IMR-90 (cell line): ENCODE measurements at regions not wholly inside any gene's neighbourhood (a gene's known extent, or its start where the extent isn't known, plus 50 kb on each side); places are given as distances from the start of the nearest gene placed in this dataset.

Source experiments
- BHLHE40 ChIP-seq: fragments of 150-350 bp; IDR thresholded peaks from 2 replicates; pipeline ENCODE4 v1.6.1; 2016; ENCODE audit warnings: mild to moderate bottlenecking, low read depth, low read length
- FOS ChIP-seq: fragments of 150-350 bp; IDR thresholded peaks from 2 replicates; pipeline ENCODE4 v1.6.1; 2016; ENCODE audit warnings: low read depth, low read length
- MAFK ChIP-seq: IDR thresholded peaks from 2 replicates; pipeline ENCODE4 v1.6.1; 2012; ENCODE audit warnings: low read depth, low read length, improper control_type of control experiment
- MAZ ChIP-seq: IDR thresholded peaks from 2 replicates; pipeline ENCODE4 v1.6.1; 2012; ENCODE audit warnings: low read depth, mild to moderate bottlenecking, low read length, improper control_type of control experiment, moderate library complexity, borderline replicate concordance
- MXI1 ChIP-seq: IDR thresholded peaks from 2 replicates; pipeline ENCODE4 v1.6.1; 2012; ENCODE audit warnings: low read depth, mild to moderate bottlenecking, low read length, moderate library complexity, borderline replicate concordance
- POLR2A ChIP-seq: IDR thresholded peaks from 2 replicates; pipeline ENCODE4 v1.6.1; 2012; ENCODE audit warnings: mild to moderate bottlenecking, low read depth, low read length
- RAD21 ChIP-seq: IDR thresholded peaks from 2 replicates; pipeline ENCODE4 v1.6.1; 2012; ENCODE audit warnings: low read length, improper control_type of control experiment
- RCOR1 ChIP-seq: IDR thresholded peaks from 2 replicates; pipeline ENCODE4 v1.6.1; 2012; ENCODE audit warnings: mild to moderate bottlenecking, low read length, improper control_type of control experiment; ENCODE audit not compliant: insufficient replicate concordance
- RFX5 ChIP-seq: IDR thresholded peaks from 2 replicates; pipeline ENCODE4 v1.8.0; 2012; ENCODE audit warnings: low read depth, mild to moderate bottlenecking, low read length, moderate library complexity
- SMC3 ChIP-seq: fragments of 150-350 bp; IDR thresholded peaks from 2 replicates; pipeline ENCODE4 v1.6.1; 2016; ENCODE audit warnings: low read depth, mild to moderate bottlenecking, antibody characterized with exemption, low read length, moderate library complexity
- TF ChIP-seq, protein P1 (sequence below): conservative IDR thresholded peaks from 2 replicates; pipeline ENCODE4 v1.5.1; 2012; ENCODE audit warnings: mild to moderate bottlenecking, low read depth, low read length, improper control_type of control experiment
- TF ChIP-seq, protein P2 (sequence below): fragments of 150-350 bp; IDR thresholded peaks from 2 replicates; pipeline ENCODE4 v1.6.1; 2017; ENCODE audit warnings: mild to moderate bottlenecking, antibody characterized with exemption, low read length, low read depth

DNA sequence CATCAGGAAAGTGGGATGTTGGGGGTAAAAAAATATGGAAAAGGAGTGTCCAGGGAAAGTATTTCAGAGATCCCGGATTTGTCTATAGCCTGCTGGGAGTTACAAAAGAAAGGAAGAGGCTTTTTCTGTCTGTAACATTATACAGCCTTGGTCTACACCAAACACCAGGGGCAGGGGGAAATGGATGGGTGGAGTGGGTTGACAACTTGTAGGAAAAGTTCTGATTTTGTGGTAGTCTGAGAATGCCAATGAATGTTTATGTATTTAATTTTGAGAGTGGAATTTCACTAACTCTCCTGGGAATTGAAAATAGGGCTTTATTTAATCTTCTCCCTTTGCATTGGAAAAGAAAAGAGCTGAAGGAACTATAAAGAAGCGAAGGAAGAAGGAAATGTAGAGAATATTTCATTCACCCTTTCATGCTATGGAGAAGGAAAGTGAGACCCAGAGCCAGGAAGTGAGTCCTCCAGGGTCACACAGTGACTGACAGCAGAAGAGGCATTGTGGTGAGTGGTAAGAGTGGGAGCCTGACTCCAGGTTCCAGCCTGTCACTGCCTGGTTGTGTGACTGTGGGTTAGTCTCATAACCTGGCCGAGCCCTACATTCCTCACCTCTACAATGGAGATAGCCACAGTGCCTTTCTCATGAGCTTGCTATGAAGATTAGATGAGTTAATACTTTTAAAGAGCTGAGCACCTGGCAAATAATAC lies 346.3 kb upstream of the TNP1 start:
- TF ChIP-seq, protein P1, sequence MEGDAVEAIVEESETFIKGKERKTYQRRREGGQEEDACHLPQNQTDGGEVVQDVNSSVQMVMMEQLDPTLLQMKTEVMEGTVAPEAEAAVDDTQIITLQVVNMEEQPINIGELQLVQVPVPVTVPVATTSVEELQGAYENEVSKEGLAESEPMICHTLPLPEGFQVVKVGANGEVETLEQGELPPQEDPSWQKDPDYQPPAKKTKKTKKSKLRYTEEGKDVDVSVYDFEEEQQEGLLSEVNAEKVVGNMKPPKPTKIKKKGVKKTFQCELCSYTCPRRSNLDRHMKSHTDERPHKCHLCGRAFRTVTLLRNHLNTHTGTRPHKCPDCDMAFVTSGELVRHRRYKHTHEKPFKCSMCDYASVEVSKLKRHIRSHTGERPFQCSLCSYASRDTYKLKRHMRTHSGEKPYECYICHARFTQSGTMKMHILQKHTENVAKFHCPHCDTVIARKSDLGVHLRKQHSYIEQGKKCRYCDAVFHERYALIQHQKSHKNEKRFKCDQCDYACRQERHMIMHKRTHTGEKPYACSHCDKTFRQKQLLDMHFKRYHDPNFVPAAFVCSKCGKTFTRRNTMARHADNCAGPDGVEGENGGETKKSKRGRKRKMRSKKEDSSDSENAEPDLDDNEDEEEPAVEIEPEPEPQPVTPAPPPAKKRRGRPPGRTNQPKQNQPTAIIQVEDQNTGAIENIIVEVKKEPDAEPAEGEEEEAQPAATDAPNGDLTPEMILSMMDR = no peak
- no peak for TF ChIP-seq POLR2A
- TF ChIP-seq RAD21 = no peak
- TF ChIP-seq MXI1 = no peak
- TF ChIP-seq RCOR1 = no peak
- TF ChIP-seq, protein P2, sequence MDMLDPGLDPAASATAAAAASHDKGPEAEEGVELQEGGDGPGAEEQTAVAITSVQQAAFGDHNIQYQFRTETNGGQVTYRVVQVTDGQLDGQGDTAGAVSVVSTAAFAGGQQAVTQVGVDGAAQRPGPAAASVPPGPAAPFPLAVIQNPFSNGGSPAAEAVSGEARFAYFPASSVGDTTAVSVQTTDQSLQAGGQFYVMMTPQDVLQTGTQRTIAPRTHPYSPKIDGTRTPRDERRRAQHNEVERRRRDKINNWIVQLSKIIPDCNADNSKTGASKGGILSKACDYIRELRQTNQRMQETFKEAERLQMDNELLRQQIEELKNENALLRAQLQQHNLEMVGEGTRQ = no peak
- no peak for TF ChIP-seq MAZ
- TF ChIP-seq MAFK = no peak
- no peak for TF ChIP-seq SMC3
- no peak for TF ChIP-seq FOS
- TF ChIP-seq BHLHE40 = no peak
- no peak for TF ChIP-seq RFX5
